ENCODE measurements at regions not wholly inside any gene's neighbourhood (a gene's known extent, or its start where the extent isn't known, plus 50 kb on each side); places are given as distances from the start of the nearest gene placed in this dataset. TPM values are rescaled to one million over a fixed set of nuclear protein-coding genes. Genes with fewer than 3 reads are reported as not detected.

GRCh38 chr7:115106316-115106715 is 184.4 kb downstream of the MDFIC start:
- DNase-seq (ENCODE audit: low read depth in 2 of 3, low spot score in 2 of 3): no peak

GRCh38 chr7:115102738-115103137 is 180.8 kb downstream of the MDFIC start:
- no peak for DNase-seq (ENCODE audit: low read depth in 2 of 3, low spot score in 2 of 3)

GRCh38 chr7:115101199-115101598 is 179.3 kb downstream of the MDFIC start:
- DNase-seq (ENCODE audit: low read depth in 2 of 3, low spot score in 2 of 3): no peak

- DNase-seq (ENCODE audit: low read depth in 2 of 3, low spot score in 2 of 3): no peak
These were observed 178.0 kb downstream of the MDFIC start for GRCh38 chr7:115099906-115100305.

GRCh38 chr7:115097175-115097671 is 175.3 kb downstream of the MDFIC start:
- DNase-seq (ENCODE audit: low read depth in 2 of 3, low spot score in 2 of 3): no peak

- DNase-seq (ENCODE audit: low read depth in 2 of 3, low spot score in 2 of 3): no peak
These were observed 174.4 kb downstream of the MDFIC start for GRCh38 chr7:115096262-115096661.

- DNase-seq (ENCODE audit: low read depth in 2 of 3, low spot score in 2 of 3): no peak
These were observed 172.3 kb downstream of the MDFIC start for GRCh38 chr7:115094163-115094562.

- DNase-seq (ENCODE audit: low read depth in 2 of 3, low spot score in 2 of 3): no peak
These were observed 167.0 kb downstream of the MDFIC start for GRCh38 chr7:115088893-115089292.

GRCh38 chr7:115087437-115087836 is 165.5 kb downstream of the MDFIC start:
- DNase-seq (ENCODE audit: low read depth in 2 of 3, low spot score in 2 of 3): no peak

GRCh38 chr7:115086146-115086841 is 164.4 kb downstream of the MDFIC start:
- DNase-seq (ENCODE audit: low read depth in 2 of 3, low spot score in 2 of 3): no peak

- DNase-seq (ENCODE audit: low read depth in 2 of 3, low spot score in 2 of 3): no peak
These were observed 163.5 kb downstream of the MDFIC start for GRCh38 chr7:115085421-115085820.

GRCh38 chr7:115083935-115084334 is 162.0 kb downstream of the MDFIC start:
- DNase-seq (ENCODE audit: low read depth in 2 of 3, low spot score in 2 of 3): no peak

GRCh38 chr7:115081772-115082171 is 159.9 kb downstream of the MDFIC start:
- no peak for DNase-seq (ENCODE audit: low read depth in 2 of 3, low spot score in 2 of 3)

- DNase-seq (ENCODE audit: low read depth in 2 of 3, low spot score in 2 of 3): no peak
These were observed 157.0 kb downstream of the MDFIC start for GRCh38 chr7:115078851-115079250.

GRCh38 chr7:115078386-115078785 is 156.5 kb downstream of the MDFIC start:
- no peak for DNase-seq (ENCODE audit: low read depth in 2 of 3, low spot score in 2 of 3)

- no peak for DNase-seq (ENCODE audit: low read depth in 2 of 3, low spot score in 2 of 3)
These were observed 148.4 kb downstream of the MDFIC start for GRCh38 chr7:115070311-115070710.

Small RNA genes lying in the stretch of these regions (small RNA-seq; reads per million reads assigned to genes)
- gene RF00019 (not detected), gene SNORA25B (0.34 reads per million)
